GM13976 (cell line): ENCODE measurements at regions not wholly inside any gene's neighbourhood (a gene's known extent, or its start where the extent isn't known, plus 50 kb on each side); places are given as distances from the start of the nearest gene placed in this dataset.

Source experiments
- DNase-seq: peaks from one replicate; pipeline ENCODE4 v3.0.0; 2012; ENCODE audit warnings: low spot score
- in situ Hi-C: fragments of 300-500 bp; cut with MboI; formaldehyde crosslinking; loops from one replicate; pipeline ENCODE4 v1.12.0; 2022; ENCODE audit warnings: low sequenced_read_pairs, mixed read lengths, inconsistent platforms; ENCODE audit not compliant: unreplicated experiment
- TF ChIP-seq, protein P1 (sequence below): IDR thresholded peaks from 2 replicates; pipeline ENCODE4 v1.5.1; 2012; ENCODE audit warnings: borderline replicate concordance, mild to moderate bottlenecking; ENCODE audit not compliant: insufficient read depth; ENCODE audit errors: extremely low read depth, missing control alignments, control extremely low read depth

DNA sequence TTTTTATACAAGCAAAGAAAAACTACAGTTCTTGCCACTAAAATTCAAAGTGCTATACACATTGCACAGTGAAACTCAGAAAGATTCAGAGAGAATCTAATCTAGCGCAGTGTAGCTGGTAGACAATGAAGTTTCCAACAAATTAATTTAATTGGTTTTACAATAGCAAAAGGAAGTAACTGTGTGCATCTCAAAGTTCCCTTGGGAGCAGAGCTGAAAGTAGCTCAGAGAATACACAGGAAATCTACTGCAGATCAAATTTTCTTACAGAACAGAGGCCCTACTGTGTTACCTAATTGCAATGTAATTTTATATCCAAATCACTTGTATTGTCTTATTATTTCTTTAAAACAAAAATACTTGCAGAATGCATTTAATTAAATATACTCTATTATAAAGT is 1396.2 kb upstream of the TENM4 start:
- in situ Hi-C loops: no loop called here
- TF ChIP-seq, protein P1, sequence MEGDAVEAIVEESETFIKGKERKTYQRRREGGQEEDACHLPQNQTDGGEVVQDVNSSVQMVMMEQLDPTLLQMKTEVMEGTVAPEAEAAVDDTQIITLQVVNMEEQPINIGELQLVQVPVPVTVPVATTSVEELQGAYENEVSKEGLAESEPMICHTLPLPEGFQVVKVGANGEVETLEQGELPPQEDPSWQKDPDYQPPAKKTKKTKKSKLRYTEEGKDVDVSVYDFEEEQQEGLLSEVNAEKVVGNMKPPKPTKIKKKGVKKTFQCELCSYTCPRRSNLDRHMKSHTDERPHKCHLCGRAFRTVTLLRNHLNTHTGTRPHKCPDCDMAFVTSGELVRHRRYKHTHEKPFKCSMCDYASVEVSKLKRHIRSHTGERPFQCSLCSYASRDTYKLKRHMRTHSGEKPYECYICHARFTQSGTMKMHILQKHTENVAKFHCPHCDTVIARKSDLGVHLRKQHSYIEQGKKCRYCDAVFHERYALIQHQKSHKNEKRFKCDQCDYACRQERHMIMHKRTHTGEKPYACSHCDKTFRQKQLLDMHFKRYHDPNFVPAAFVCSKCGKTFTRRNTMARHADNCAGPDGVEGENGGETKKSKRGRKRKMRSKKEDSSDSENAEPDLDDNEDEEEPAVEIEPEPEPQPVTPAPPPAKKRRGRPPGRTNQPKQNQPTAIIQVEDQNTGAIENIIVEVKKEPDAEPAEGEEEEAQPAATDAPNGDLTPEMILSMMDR: no peak
- DNase-seq: no peak

DNA sequence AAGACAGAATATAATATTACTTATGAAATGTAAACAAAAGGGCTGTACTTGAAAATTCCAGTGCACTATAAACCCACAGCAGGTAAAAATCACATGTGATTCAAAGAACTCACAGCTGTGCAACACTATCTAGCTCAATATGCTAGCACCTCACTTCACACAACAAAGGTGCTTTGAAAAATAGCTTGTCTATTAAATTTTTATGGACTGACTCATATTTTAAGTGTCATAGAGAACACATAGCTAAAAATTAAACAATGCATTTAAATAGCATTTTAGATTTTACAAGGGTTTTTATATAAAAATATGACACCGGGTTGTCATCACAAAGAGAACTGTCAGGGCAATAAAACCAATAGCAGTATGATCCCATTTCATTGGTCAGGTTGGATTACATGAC is 1390.5 kb upstream of the TENM4 start:
- in situ Hi-C loops: no loop called here
- TF ChIP-seq, protein P1: no peak
- no peak for DNase-seq

DNA sequence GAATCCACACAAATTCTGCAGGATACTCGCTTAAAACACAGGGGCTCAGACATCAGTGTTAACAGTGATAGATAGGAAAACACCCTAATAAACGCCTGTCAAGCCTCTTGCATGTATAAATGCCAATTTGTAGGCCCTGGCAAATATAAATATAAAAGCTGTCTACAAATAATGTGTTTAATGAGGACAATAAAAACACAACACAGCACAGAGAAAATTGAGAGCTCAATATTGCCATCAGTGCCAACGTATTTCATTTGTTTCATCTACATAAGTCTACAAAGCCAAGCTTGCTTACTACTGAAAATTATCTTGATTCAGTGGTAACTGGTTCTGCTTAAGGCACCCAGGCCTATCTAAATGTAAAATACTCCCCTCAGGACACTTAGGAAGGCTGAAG is 1387.0 kb upstream of the TENM4 start:
- TF ChIP-seq, protein P1: no peak
- no peak for DNase-seq
- in situ Hi-C loops: no loop called here

DNA sequence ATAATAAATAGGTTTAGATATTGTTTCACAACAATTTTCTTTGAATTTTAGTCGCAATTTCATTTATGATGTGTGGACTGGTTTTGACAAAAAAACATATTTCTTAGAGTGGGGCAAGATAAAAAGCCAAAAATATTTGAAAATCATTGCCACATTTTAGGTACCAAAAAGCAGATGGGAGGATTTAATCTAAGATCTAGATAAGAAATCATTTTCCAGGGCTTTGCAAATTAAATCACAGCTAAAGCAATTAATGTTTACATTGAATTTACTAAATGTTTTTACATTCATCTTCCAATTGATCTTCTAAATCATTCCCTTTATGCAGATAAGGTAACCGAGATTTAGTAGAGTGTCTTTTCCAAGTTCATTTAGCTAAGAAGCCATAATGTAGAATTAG is 1386.0 kb upstream of the TENM4 start:
- in situ Hi-C loops: no loop called here
- TF ChIP-seq, protein P1: no peak
- no peak for DNase-seq

DNA sequence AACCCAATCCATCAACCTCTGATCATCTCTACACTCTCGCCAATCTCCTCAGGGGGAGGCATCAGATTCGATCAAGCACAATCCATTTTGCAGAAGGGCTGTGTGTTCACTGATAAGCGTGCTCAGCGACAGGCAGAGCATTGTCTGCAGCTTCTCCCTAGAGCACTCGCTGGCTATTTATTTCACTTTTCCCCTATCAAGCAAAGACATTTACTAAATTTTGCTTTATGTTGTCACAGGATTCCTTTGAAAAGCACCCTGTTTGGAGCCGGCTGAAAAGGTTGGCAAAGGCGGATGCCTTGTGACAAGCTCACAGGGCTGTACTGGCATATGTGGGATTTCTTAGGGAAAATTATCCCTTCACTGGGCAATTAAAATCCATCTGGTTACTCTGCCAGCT is 1381.5 kb upstream of the TENM4 start:
- in situ Hi-C loops: no loop called here
- TF ChIP-seq, protein P1: no peak
- no peak for DNase-seq

DNA sequence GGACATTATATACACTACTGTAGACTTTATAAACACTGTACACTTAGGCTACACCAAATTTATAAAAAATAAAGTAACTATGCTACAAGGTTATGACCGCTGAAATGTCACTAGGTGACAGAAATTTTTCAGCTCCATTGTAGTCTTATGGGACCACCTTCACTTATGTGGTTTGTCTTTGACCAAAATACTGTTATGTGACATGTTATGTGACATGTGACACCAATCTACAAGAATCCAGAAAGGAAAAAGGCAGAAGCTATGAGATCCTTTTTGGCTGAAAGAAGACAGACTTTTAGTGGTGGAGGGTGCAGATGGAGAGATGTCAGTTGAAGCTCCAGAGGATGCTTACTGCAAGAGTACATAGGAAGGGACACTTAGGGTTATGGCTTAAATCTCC is 1378.4 kb upstream of the TENM4 start:
- no peak for DNase-seq
- TF ChIP-seq, protein P1: no peak
- in situ Hi-C loops: no loop called here

DNA sequence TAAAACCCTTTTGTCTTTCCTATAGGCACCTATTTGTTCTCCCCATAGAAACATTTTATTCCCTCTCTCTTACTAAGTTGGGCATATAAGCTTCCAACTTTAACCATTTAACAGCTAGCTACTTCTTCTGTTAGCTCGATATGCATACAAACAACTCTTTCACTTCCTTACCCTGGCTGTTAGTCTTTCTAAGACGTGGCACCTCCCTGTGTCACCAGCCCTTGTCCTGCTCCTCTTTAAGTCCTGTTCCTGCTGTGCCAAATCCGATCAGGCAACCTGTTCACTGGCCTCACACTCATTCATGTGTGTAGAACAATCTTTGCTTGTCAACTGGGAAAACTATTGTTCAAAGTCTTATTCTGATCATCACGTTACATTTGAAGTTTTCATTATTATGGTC is 1376.1 kb upstream of the TENM4 start:
- in situ Hi-C loops: no loop called here
- DNase-seq: no peak
- TF ChIP-seq, protein P1: no peak
